ENCODE measurements at regions not wholly inside any gene's neighbourhood (a gene's known extent, or its start where the extent isn't known, plus 50 kb on each side); places are given as distances from the start of the nearest gene placed in this dataset.
A peak's percentile ranks its signal among the peaks of the same experiment; 100 is the strongest.
"Not testable (repeated sequence)": the region's sequence is repeated elsewhere in the genome, so short reads cannot be mapped to it uniquely, and the experiment has no call there.

- no peak for DNase-seq (ENCODE audit: low read depth)
- no peak for TF ChIP-seq CTCF (conservative IDR thresholded peaks at IDR 0.05; ENCODE audit: control insufficient read depth, insufficient read depth, low read depth, low read length)
- no peak overlapping the region for H3K4me3 ChIP-seq (ENCODE audit: control insufficient read depth, low read depth, low read length)
Observed at GRCh38 chrX:53883196-53883595, 161.1 kb downstream of the PHF8 start.

DNA sequence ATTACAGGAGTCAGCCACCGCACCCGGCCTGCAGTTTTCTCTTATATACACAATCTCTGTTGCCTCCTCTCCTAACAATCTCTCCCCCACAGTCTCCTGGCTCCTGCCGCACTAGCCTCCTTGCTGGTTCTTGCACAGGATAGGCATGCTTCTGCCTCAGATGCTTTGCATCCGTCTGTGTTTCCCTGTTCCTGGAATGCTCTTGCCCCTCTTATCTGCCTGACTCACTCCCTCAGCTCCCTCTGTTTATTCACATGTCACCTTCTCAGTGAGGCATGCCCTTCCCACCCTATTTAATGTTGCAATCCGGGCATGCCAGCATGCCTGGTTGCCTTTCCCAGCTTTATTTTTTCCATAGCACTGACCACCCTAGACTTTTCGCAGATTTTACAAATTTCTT lies 161.9 kb downstream of the PHF8 start:
- no peak overlapping the region for H3K4me3 ChIP-seq (ENCODE audit: control insufficient read depth, low read depth, low read length)
- peak; percentile 7 for DNase-seq (ENCODE audit: low read depth)
- TF ChIP-seq CTCF (conservative IDR thresholded peaks at IDR 0.05; ENCODE audit: control insufficient read depth, insufficient read depth, low read depth, low read length): no peak

- not testable (repeated sequence) for DNase-seq (ENCODE audit: low read depth); H3K4me3 ChIP-seq (ENCODE audit: control insufficient read depth, low read depth, low read length)
Observed at GRCh38 chrX:53880786-53881185, 163.5 kb downstream of the PHF8 start.

GRCh38 chrX:53859890-53860289 lies 173.4 kb upstream of the HUWE1 start:
- TF ChIP-seq CTCF (conservative IDR thresholded peaks at IDR 0.05; ENCODE audit: control insufficient read depth, insufficient read depth, low read depth, low read length): no peak
- H3K4me3 ChIP-seq (ENCODE audit: control insufficient read depth, low read depth, low read length): no peak overlapping the region
- DNase-seq (ENCODE audit: low read depth): no peak

DNA sequence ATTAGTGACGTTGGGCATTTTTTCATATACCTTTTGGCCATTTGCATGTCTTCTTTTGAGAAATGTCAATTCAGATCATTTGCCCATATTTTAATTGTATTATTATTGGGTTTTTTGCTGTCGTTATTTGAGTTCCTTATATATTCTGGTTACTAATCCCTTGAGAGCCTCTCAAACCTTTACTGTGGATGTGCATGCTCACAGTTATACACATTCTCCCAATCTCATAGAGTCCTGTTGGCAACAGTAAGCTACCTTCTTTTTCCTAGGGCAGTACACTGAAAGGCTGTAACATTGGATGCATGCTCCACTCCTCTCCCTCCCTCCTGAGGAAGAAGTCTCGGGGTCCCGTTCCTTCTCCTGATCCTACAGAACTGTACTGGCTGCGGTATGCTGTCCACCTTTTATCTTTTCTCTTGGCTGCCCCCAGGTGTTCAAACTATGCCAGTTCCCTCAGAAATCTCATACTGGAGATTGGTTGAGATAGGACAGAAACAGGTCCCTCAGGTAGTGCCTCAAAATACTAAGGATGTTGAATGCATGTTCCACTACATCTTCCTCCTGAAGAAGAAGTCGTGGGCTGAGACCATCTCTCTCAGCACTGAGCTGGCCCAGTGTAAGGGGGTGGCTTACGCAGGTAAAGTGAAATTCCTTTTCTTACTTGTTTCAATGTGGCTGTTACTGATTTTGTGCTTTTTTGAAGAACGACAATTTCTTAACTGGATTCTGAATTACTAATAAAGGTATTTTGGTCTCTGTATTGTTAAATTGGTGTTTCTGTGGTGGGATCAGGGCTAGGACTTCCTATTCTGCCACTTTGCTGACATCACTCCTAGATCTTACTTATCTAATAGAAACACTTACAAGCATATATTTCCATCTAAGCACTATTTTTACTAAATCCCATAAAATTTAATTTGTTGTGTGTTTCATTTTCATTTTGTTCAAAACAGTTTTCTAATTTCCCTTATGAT lies 145.4 kb upstream of the HUWE1 start:
- H3K4me3 ChIP-seq (ENCODE audit: control insufficient read depth, low read depth, low read length): no peak overlapping the region
- DNase-seq (ENCODE audit: low read depth): peak; percentile 31
- TF ChIP-seq CTCF (conservative IDR thresholded peaks at IDR 0.05; ENCODE audit: control insufficient read depth, insufficient read depth, low read depth, low read length): peak; percentile 50

- TF ChIP-seq CTCF (conservative IDR thresholded peaks at IDR 0.05; ENCODE audit: control insufficient read depth, insufficient read depth, low read depth, low read length): no peak
- no peak overlapping the region for H3K4me3 ChIP-seq (ENCODE audit: control insufficient read depth, low read depth, low read length)
- DNase-seq (ENCODE audit: low read depth): no peak
Observed at GRCh38 chrX:53824686-53825085, 138.2 kb upstream of the HUWE1 start.

GRCh38 chrX:53818115-53818514 lies 131.6 kb upstream of the HUWE1 start:
- not testable (repeated sequence) for H3K4me3 ChIP-seq (ENCODE audit: control insufficient read depth, low read depth, low read length); DNase-seq (ENCODE audit: low read depth)

DNA sequence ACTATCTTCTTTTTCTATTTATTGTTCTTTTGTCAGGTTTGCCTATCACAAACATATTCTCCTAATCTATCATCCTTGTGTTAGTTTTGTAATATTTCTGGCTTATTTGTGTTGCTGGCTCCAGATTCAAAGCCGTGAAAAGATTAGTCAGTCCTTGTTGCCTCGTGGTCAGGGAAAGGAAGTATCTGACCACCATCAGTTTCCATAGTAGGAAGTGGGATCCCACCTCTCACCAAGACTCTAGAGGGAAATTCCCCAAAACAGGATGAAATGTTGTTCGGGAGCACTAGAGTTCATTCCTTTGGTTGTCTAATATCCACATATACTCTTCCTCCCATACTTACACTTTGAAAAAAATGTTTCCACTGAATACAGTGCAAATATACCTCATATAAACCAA lies 131.0 kb upstream of the HUWE1 start:
- no peak for TF ChIP-seq CTCF (conservative IDR thresholded peaks at IDR 0.05; ENCODE audit: control insufficient read depth, insufficient read depth, low read depth, low read length)
- DNase-seq (ENCODE audit: low read depth): no peak

More for the DNA sequence above, 131.0 kb upstream of the HUWE1 start:
- H3K4me3 ChIP-seq (ENCODE audit: control insufficient read depth, low read depth, low read length): no peak overlapping the region

Measured in fibroblast of mammary gland (primary cell).